HepG2 (cell line): ENCODE measurements at regions not wholly inside any gene's neighbourhood (a gene's known extent, or its start where the extent isn't known, plus 50 kb on each side); places are given as distances from the start of the nearest gene placed in this dataset.

Experiments
- ATAC-seq: fragments of 200-7000 bp; cut with Tn5 transposase; 3 replicates; pipeline ENCODE4 v1.9.1; 2020; ENCODE audit warnings: mild to moderate bottlenecking, moderate library complexity
- BruUV-seq: library from RNA; stranded (reverse); fragments of 400-500 nt; replicated peaks from 2 replicates; lab custom pipeline; 2021; lab: Mats Ljungman, UMichigan
- CTCF ChIA-PET: fragments of 300-600 bp; formaldehyde crosslinking; extraction: SDS; loops from one replicate; lab custom pipeline; 2021; ENCODE audit warnings: low total read pairs, inconsistent platforms, low intra/inter-chr PET ratio; lab: Yijun Ruan, JAX
- POLR2A ChIA-PET: fragments of 350-600 bp; sonication (Branson Sonifier 250); formaldehyde crosslinking; loops from one replicate; lab custom pipeline; 2020; ENCODE audit warnings: antibody characterized with exemption, inconsistent platforms; lab: Yijun Ruan, JAX
- DNase-seq: peaks from one replicate; pipeline ENCODE4 v3.0.0-alpha.2; 2015; ENCODE audit warnings: low spot score
- FAIRE-seq: peaks from 3 replicates; lab custom pipeline; 2011; peaks lifted over from hg19 to GRCh38; lab: Jason Lieb, UNC
- H2AFZ ChIP-seq: one replicate; pipeline ENCODE4 v1.6.1; 2011; ENCODE audit warnings: low read length, inconsistent platforms
- H3K27ac ChIP-seq: fragments of 300-600 bp; 3 replicates; pipeline ENCODE4 v1.8.0; 2011; ENCODE audit warnings: mixed run types, mild to moderate bottlenecking, mixed read lengths, low read length, inconsistent platforms; ENCODE audit not compliant: insufficient read depth; ENCODE audit errors: extremely low read length
- H3K27me3 ChIP-seq, 2 experiments: fragments of 200-600 bp in 1 of 2; 2 replicates in 1 of 2; 3 replicates in 1 of 2; pipeline versions ENCODE4 v1.6.0 to v1.8.0; 2011; ENCODE audit warnings: low read length in 2 of 2, mild to moderate bottlenecking in 2 of 2, moderate library complexity in 2 of 2, inconsistent platforms in 1 of 2; ENCODE audit not compliant: insufficient read depth in 2 of 2, control insufficient read depth in 1 of 2
- H3K36me3 ChIP-seq, 2 experiments: fragments of 200-600 bp in 1 of 2; replicated peaks in 1 of 2; 2 replicates in 1 of 2; 3 replicates in 1 of 2; pipeline versions ENCODE4 v1.5.1 to v1.8.0; 2011; ENCODE audit warnings: low read length in 2 of 2, inconsistent platforms in 1 of 2; ENCODE audit not compliant: insufficient read depth in 2 of 2, control insufficient read depth in 1 of 2
- H3K4me1 ChIP-seq: 2 replicates; pipeline ENCODE4 v1.5.1; 2012; ENCODE audit warnings: low read length, inconsistent platforms; ENCODE audit not compliant: insufficient read depth
- H3K4me2 ChIP-seq: 2 replicates; pipeline ENCODE4 v1.6.0; 2011; ENCODE audit warnings: low read depth, low read length, inconsistent platforms
- H3K4me3 ChIP-seq, 3 experiments: fragments of 200-600 bp in 1 of 3; sonication (generic), shearing (Covaris generic) in 1 of 3; replicated peaks in 1 of 3; 2 replicates each; pipeline ENCODE4 v1.5.1; 2011 to 2016; ENCODE audit warnings: low read length in 3 of 3, inconsistent platforms in 2 of 3, low read depth in 2 of 3, mild to moderate bottlenecking in 2 of 3, control low read depth in 1 of 3, mixed read lengths in 1 of 3; ENCODE audit not compliant: insufficient read depth in 1 of 3
- H3K79me2 ChIP-seq: one replicate; pipeline ENCODE4 v1.6.1; 2011; ENCODE audit warnings: low read length, inconsistent platforms; ENCODE audit not compliant: insufficient read depth
- H3K9ac ChIP-seq: 2 replicates; pipeline ENCODE4 v1.6.0; 2011; ENCODE audit warnings: mild to moderate bottlenecking, low read depth, low read length, inconsistent platforms; ENCODE audit not compliant: insufficient read depth
- H3K9me3 ChIP-seq: 2 replicates; pipeline ENCODE4 v1.5.1; 2012; ENCODE audit warnings: mild to moderate bottlenecking, low read length
- H4K20me1 ChIP-seq: 2 replicates; pipeline ENCODE4 v1.6.0; 2011; ENCODE audit warnings: inconsistent platforms, mild to moderate bottlenecking, low read length, moderate library complexity; ENCODE audit not compliant: insufficient read depth
- CREB1 ChIP-seq, 2 experiments: fragments of 450-650 bp in 1 of 2; IDR thresholded peaks; 2 replicates each; pipeline ENCODE4 v1.6.1; 2016 to 2017; ENCODE audit warnings: control low read depth in 1 of 2, mild to moderate bottlenecking in 1 of 2, missing compliant biosample characterization in 1 of 2, missing genetic modification characterization in 1 of 2
- ERF ChIP-seq: IDR thresholded peaks from 2 replicates; pipeline ENCODE4 v1.6.1; 2018; ENCODE audit warnings: missing biosample characterization, missing genetic modification reagents
- SNAPC5 ChIP-seq: sonication (generic); formaldehyde crosslinking; IDR thresholded peaks from 2 replicates; pipeline ENCODE4 v1.8.1; 2023; ENCODE audit warnings: mild to moderate bottlenecking, missing genetic modification reagents, borderline replicate concordance
- THAP9 ChIP-seq: sonication (generic); formaldehyde crosslinking; IDR thresholded peaks from 2 replicates; pipeline ENCODE4; 2020; ENCODE audit warnings: missing genetic modification reagents, mild to moderate bottlenecking, borderline replicate concordance
- ZFP1 ChIP-seq: IDR thresholded peaks from 2 replicates; pipeline ENCODE4 v1.6.1; 2016
- ZNF18 ChIP-seq: sonication (generic); formaldehyde crosslinking; IDR thresholded peaks from 2 replicates; pipeline ENCODE4 v1.8.0; 2022; ENCODE audit warnings: mild to moderate bottlenecking, missing genetic modification reagents; ENCODE audit not compliant: insufficient replicate concordance
- ZNF256 ChIP-seq: sonication (generic); formaldehyde crosslinking; conservative IDR thresholded peaks from 2 replicates; pipeline ENCODE4 v1.4.0; 2020; ENCODE audit warnings: missing genetic modification reagents
- WGBS: methylation state at CpG from one replicate; pipeline ENCODE4 v1.1.6; 2017; ENCODE audit warnings: low lambda C conversion rate; 5-methylcytosine and 5-hydroxymethylcytosine counted together
- in situ Hi-C: cut with HindIII; loops from 2 replicates; pipeline ENCODE4 v1.10.0; 2017; ENCODE audit warnings: low pct_unique_long_range_greater_than_20kb; ENCODE audit not compliant: extremely low pct_ligation_motif_present
- intact Hi-C: fragments of 100-400 bp; cut with micrococcal nuclease; formaldehyde crosslinking; loops from one replicate; pipeline ENCODE4 v1.10.0; 2022; ENCODE audit not compliant: unreplicated experiment

- Histone ChIP-seq H4K20me1 (no peaks in the 10 kb centered on the region), H3K4me3 (no peak overlapping the region), H2AFZ (no peak overlapping the region), H3K27ac (no peak overlapping the region), H3K9me3 (no peaks in the 10 kb centered on the region), H3K4me2 (no peak overlapping the region), H3K9ac (no peak overlapping the region), H3K79me2 (no peaks in the 10 kb centered on the region), H3K4me1 (no peaks in the 10 kb centered on the region), H3K27me3 (no peaks in the 10 kb centered on the region), H3K36me3 (no peaks in the 10 kb centered on the region)
- ATAC-seq (no peak), FAIRE-seq (no peak), DNase-seq (no peak)
- CTCF ChIA-PET: no interaction called here
- in situ Hi-C loops (no loop called here), intact Hi-C loops (no loop called here)
- POLR2A ChIA-PET: no interaction called here
- 33% methylated on average over 1 of the region's 1 CpG for WGBS
- BruUV-seq: no TSS peak
- TF ChIP-seq SNAPC5 (CRISPR knock-in tag) (no peak), CREB1 (IDR thresholded peaks at IDR 0.05) (no peak), CREB1 (CRISPR knock-in tag; IDR thresholded peaks at IDR 0.05) (no peak), ERF (CRISPR knock-in tag) (no peak), ZNF256 (CRISPR knock-in tag) (no peak)
Measured at GRCh38 chr16:54672500-54672899, 258.2 kb upstream of the IRX5 start.

GRCh38 chr16:54657709-54658102, 273.0 kb upstream of the IRX5 start:
- H2AFZ ChIP-seq: no peak overlapping the region
- H3K36me3 ChIP-seq: no peaks in the 10 kb centered on the region
- H3K4me2 ChIP-seq: no peak overlapping the region
- ATAC-seq (no peak), DNase-seq (no peak), FAIRE-seq (no peak)
- H3K4me3 ChIP-seq: no peak overlapping the region
- H3K9ac ChIP-seq: no peak overlapping the region
- in situ Hi-C loops: no loop called here
- ChIA-PET POLR2A (no interaction called here), CTCF (no interaction called here)
- no peaks in the 10 kb centered on the region for H3K79me2 ChIP-seq
- no peaks in the 10 kb centered on the region for H4K20me1 ChIP-seq
- 42% methylated on average over 2 of the region's 2 CpGs for WGBS
- peaks cover 4 to 29% of the 10 kb centered on the region in 2 experiments; a peak in 2 of 5 replicates for H3K27me3 ChIP-seq
- BruUV-seq: no TSS peak
- no peaks in the 10 kb centered on the region for H3K4me1 ChIP-seq
- no peaks in the 10 kb centered on the region for H3K9me3 ChIP-seq
- H3K27ac ChIP-seq: no peak overlapping the region
- intact Hi-C loops: no loop called here
- TF ChIP-seq THAP9 (no peak), ZNF18 (CRISPR knock-in tag) (no peak), ZFP1 (CRISPR knock-in tag) (no peak)
